ENCODE measurements at regions not wholly inside any gene's neighbourhood (a gene's known extent, or its start where the extent isn't known, plus 50 kb on each side); places are given as distances from the start of the nearest gene placed in this dataset.

- no peak overlapping the region for H3K27ac Mint-ChIP-seq
- no peaks in the 10 kb centered on the region for H3K36me3 Mint-ChIP-seq (ENCODE audit: low read depth)
- H3K4me3 Mint-ChIP-seq, result no peak overlapping the region
- peaks cover 9% of the 10 kb centered on the region for H3K27me3 Mint-ChIP-seq (ENCODE audit: low read depth)
- no peaks in the 10 kb centered on the region for H3K9me3 Mint-ChIP-seq
- no peak for TF ChIP-seq CTCF (IDR thresholded peaks at IDR 0.05; ENCODE audit: unreplicated experiment in 3 of 3)
- no peaks in the 10 kb centered on the region for H3K4me1 Mint-ChIP-seq
Measured at GRCh38 chr22:34454598-34454997, 534.3 kb upstream of the LARGE1 start.

- Mint-ChIP-seq H3K27ac (no peak overlapping the region), H3K27me3 (ENCODE audit: low read depth) (no peaks in the 10 kb centered on the region), H3K9me3 (peaks cover 7% of the 10 kb centered on the region), H3K36me3 (ENCODE audit: low read depth) (no peaks in the 10 kb centered on the region), H3K4me1 (no peaks in the 10 kb centered on the region), H3K4me3 (no peak overlapping the region)
- no peak for TF ChIP-seq CTCF (IDR thresholded peaks at IDR 0.05; ENCODE audit: unreplicated experiment in 3 of 3)
Measured at GRCh38 chr22:34462795-34463194, 542.5 kb upstream of the LARGE1 start.

- no peak for TF ChIP-seq CTCF (IDR thresholded peaks at IDR 0.05; ENCODE audit: unreplicated experiment in 3 of 3)
- Mint-ChIP-seq H3K4me3 (no peak overlapping the region), H3K4me1 (no peaks in the 10 kb centered on the region), H3K27me3 (ENCODE audit: low read depth) (peaks cover 3% of the 10 kb centered on the region), H3K27ac (no peak overlapping the region), H3K36me3 (ENCODE audit: low read depth) (no peaks in the 10 kb centered on the region), H3K9me3 (no peaks in the 10 kb centered on the region)
Measured at GRCh38 chr22:34475886-34476285, 555.6 kb upstream of the LARGE1 start.

- H3K4me3 Mint-ChIP-seq, result no peak overlapping the region
- H3K4me1 Mint-ChIP-seq, result no peaks in the 10 kb centered on the region
- peaks cover 3% of the 10 kb centered on the region for H3K27me3 Mint-ChIP-seq (ENCODE audit: low read depth)
- no peak overlapping the region for H3K27ac Mint-ChIP-seq
- no peak for TF ChIP-seq CTCF (IDR thresholded peaks at IDR 0.05; ENCODE audit: unreplicated experiment in 3 of 3)
- H3K9me3 Mint-ChIP-seq, result peaks cover 3% of the 10 kb centered on the region
- H3K36me3 Mint-ChIP-seq (ENCODE audit: low read depth), result peaks cover 1% of the 10 kb centered on the region
Measured at GRCh38 chr22:34476762-34477161, 556.5 kb upstream of the LARGE1 start.

- Mint-ChIP-seq H3K4me1 (no peaks in the 10 kb centered on the region), H3K27me3 (ENCODE audit: low read depth) (peaks cover 5% of the 10 kb centered on the region), H3K36me3 (ENCODE audit: low read depth) (peaks cover 3% of the 10 kb centered on the region), H3K27ac (no peak overlapping the region), H3K4me3 (no peak overlapping the region), H3K9me3 (peaks cover 4% of the 10 kb centered on the region)
- TF ChIP-seq CTCF (IDR thresholded peaks at IDR 0.05; ENCODE audit: unreplicated experiment in 3 of 3), result no peak
Measured at GRCh38 chr22:34481090-34481489, 560.8 kb upstream of the LARGE1 start.

- H3K27ac Mint-ChIP-seq, result peak overlapping the region in 1 of 3 experiments; percentile 62
- peaks cover 3% of the 10 kb centered on the region for H3K36me3 Mint-ChIP-seq (ENCODE audit: low read depth)
- H3K9me3 Mint-ChIP-seq, result peaks cover 2% of the 10 kb centered on the region
- no peak for TF ChIP-seq CTCF (IDR thresholded peaks at IDR 0.05; ENCODE audit: unreplicated experiment in 3 of 3)
- peaks cover 10% of the 10 kb centered on the region for H3K4me1 Mint-ChIP-seq
- H3K27me3 Mint-ChIP-seq (ENCODE audit: low read depth), result peaks cover 12% of the 10 kb centered on the region
- no peak overlapping the region for H3K4me3 Mint-ChIP-seq
Measured at GRCh38 chr22:34486381-34486780, 566.1 kb upstream of the LARGE1 start.
